Lower leg skin (tissue), 4 donors: ENCODE measurements at regions not wholly inside any gene's neighbourhood (a gene's known extent, or its start where the extent isn't known, plus 50 kb on each side); places are given as distances from the start of the nearest gene placed in this dataset.

Experiments
- DNase-seq, 2 donors: peaks; one replicate each; pipeline ENCODE4 v3.0.0-alpha.2; 2019; ENCODE audit warnings: low spot score in 2 of 2
- H3K4me3 ChIP-seq: fragments of 200-600 bp; sonication (generic); 2 replicates; pipeline ENCODE4 v1.5.1; 2017; ENCODE audit warnings: mild to moderate bottlenecking, low read depth; ENCODE audit not compliant: poor library complexity, severe bottlenecking
- POLR2A ChIP-seq, 2 donors: fragments of 450-650 bp; IDR thresholded peaks; one replicate each; pipeline ENCODE4 v1.6.1; 2016 to 2017; ENCODE audit warnings: antibody characterized with exemption in 2 of 2, mild to moderate bottlenecking in 1 of 2, moderate library complexity in 1 of 2
- WGBS, 2 donors: methylation state at CpG; one replicate each; pipeline ENCODE4 v1.1.5; 2018; 5-methylcytosine and 5-hydroxymethylcytosine counted together
- intact Hi-C: fragments of 100-400 bp; cut with DNase I; formaldehyde crosslinking; loops from one replicate; pipeline ENCODE4 v1.15.0; 2023; ENCODE audit warnings: low total_unique reads
- TF ChIP-seq, protein P1 (sequence below), 3 donors: fragments of 450-650 bp; IDR thresholded peaks; one replicate each; pipeline ENCODE4 v1.5.1; 2016; ENCODE audit warnings: antibody characterized with exemption in 3 of 3, mild to moderate bottlenecking in 3 of 3, moderate library complexity in 2 of 3

DNA sequence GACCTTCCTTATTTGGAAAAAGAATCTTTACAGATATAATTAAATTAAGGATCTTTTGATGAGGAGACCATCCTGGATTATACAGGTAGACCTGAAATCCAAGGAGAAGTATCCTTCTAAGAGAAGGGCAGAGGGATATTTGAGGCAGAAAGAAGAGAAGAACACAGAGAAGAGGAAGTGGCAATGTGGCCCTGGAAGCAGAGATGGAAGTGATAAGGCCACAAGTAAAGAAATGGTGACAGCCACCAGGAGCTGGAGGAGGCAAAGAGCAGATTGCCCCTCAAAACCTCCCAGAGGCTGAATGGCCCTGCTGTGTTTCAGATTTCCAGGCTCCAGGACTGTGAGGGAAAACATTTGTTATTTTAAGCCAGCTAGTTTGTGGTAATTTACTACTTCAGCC, 93.0 kb upstream of the ANKRD55 start:
- DNase-seq = no peak
- H3K4me3 ChIP-seq = no peak overlapping the region
- TF ChIP-seq, protein P1, sequence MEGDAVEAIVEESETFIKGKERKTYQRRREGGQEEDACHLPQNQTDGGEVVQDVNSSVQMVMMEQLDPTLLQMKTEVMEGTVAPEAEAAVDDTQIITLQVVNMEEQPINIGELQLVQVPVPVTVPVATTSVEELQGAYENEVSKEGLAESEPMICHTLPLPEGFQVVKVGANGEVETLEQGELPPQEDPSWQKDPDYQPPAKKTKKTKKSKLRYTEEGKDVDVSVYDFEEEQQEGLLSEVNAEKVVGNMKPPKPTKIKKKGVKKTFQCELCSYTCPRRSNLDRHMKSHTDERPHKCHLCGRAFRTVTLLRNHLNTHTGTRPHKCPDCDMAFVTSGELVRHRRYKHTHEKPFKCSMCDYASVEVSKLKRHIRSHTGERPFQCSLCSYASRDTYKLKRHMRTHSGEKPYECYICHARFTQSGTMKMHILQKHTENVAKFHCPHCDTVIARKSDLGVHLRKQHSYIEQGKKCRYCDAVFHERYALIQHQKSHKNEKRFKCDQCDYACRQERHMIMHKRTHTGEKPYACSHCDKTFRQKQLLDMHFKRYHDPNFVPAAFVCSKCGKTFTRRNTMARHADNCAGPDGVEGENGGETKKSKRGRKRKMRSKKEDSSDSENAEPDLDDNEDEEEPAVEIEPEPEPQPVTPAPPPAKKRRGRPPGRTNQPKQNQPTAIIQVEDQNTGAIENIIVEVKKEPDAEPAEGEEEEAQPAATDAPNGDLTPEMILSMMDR (IDR thresholded peaks at IDR 0.05) = no peak
- no peak for TF ChIP-seq POLR2A (IDR thresholded peaks at IDR 0.05)
- intact Hi-C loops = no loop called here

DNA sequence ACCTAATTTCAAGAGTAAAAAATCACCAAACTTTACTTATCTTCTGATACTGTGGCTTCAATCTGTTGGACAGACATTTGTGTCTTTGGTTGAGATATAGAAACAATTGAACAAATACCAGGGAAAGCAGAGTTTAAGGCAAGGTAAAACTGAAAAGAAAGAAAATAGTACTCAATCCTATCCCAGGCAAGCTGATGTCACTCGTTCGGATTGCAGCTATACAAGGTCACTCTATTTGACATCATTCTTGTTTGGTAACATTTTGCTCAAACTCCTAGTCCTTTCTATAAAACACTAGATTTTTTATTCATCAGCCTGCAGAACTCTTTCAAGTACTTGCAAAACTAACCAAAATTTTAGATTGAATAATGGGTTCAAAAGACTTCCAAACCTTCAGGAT, 91.9 kb upstream of the ANKRD55 start:
- H3K4me3 ChIP-seq = no peak overlapping the region
- intact Hi-C loops = no loop called here
- WGBS, 2 donors = 87 to 91% methylated on average over 2 of the region's 2 CpGs
- DNase-seq = no peak
- TF ChIP-seq POLR2A (IDR thresholded peaks at IDR 0.05) = no peak
- TF ChIP-seq, protein P1 (IDR thresholded peaks at IDR 0.05) = no peak

DNA sequence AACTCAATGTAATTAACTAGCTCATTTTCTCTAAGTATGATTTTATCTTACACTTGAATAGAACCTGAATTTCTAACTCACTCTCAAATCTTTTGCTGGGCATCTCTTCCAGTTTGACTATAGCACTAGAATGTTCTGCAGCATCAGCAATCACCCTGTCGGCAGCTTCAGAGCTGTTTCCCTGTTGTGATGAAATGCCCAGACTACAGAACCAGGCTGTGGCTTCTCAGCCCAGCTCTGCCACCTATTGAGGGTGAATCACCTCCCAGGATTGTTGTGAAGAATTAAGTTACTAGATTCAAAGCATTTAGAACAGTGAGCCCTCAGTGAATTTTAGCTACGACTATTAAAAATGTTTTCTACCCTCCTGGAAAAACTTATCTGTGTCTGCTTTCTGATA, 90.4 kb upstream of the ANKRD55 start:
- intact Hi-C loops = no loop called here
- no peak for DNase-seq
- no peak overlapping the region for H3K4me3 ChIP-seq
- WGBS, 2 donors = 50 to 52% methylated on average over 2 of the region's 2 CpGs
- no peak for TF ChIP-seq POLR2A (IDR thresholded peaks at IDR 0.05)
- TF ChIP-seq, protein P1 (IDR thresholded peaks at IDR 0.05) = no peak

DNA sequence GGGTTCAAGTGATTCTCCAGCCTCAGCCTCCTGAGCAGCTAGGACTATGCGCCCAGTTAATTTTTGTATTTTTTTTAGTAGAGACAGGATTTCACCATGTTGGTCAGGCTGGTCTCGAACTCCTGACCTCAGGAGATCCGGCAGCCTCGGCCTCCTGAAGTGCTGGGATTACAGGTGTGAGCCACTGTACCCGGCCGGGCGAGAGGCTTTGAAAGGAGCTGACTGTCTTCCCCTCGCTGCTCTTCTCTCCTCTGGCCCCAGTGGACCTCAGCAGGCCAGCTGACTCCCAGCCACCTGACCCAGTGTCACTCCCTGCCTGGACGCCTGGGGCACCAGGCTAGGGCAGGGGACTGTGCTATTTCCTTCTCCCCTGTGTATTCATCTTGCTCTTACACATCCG, 89.5 kb upstream of the ANKRD55 start:
- 94 to 95% methylated on average over 10 of the region's 10 CpGs for WGBS, 2 donors
- H3K4me3 ChIP-seq = no peak overlapping the region
- DNase-seq = no peak
- TF ChIP-seq POLR2A (IDR thresholded peaks at IDR 0.05) = no peak
- TF ChIP-seq, protein P1 (IDR thresholded peaks at IDR 0.05) = no peak
- intact Hi-C loops = no loop called here

DNA sequence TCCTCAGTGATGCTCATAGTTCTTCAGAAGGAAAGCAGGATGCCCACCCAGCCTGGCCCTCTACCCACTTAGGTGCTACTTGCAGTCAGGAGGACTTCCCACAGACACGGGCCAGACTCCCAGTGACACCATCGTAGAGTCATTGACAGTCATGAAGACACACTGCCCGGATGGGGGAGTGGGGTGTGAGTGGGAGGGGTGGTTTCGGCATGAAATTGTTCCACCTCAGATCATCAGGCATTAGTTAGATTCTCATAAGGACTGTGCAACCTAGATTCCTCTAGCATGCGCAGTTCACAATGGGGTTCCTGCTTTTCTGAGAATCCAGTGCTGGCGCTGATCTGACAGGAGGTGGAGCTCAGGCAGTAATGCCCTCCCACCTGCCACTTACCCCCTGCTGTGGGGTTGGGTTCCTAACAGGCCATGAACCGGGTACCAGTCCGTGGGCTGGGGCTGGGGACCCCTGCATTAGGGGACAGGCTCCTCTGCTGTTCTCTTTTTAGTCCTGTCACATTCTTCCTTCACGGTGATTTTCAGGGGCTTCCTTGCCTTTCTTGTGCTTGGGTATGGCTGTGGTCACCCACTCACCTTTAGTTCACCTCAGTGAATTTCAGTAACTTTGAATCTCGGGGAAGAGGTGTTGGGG, 88.2 kb upstream of the ANKRD55 start:
- no peak for DNase-seq
- no peak for TF ChIP-seq POLR2A (IDR thresholded peaks at IDR 0.05)
- TF ChIP-seq, protein P1 (IDR thresholded peaks at IDR 0.05) = no peak
- H3K4me3 ChIP-seq = no peak overlapping the region
- intact Hi-C loops = no loop called here
- 91 to 96% methylated on average over 10 of the region's 10 CpGs for WGBS, 2 donors

DNA sequence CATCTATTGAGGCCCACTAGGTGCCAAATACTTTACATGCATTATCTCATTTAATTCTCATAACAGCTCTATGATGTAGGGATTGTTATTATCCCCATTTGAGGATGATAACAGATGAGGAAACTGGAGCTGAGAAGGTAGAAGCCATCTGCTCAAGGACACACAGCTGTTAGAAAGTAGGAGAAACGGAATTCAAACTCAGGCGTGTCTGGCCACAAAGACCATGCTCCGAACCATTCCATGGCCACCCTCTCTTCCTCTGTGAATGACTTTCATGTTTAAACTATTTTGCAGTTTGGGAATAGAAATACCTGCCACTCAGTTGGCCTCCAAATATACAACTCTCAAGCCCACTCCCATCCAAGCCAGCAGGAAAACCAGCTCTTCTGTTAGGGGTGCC, 87.6 kb upstream of the ANKRD55 start:
- 94 to 99% methylated on average over 3 of the region's 3 CpGs for WGBS, 2 donors
- DNase-seq = no peak
- no peak overlapping the region for H3K4me3 ChIP-seq
- intact Hi-C loops = no loop called here
- TF ChIP-seq, protein P1 (IDR thresholded peaks at IDR 0.05) = no peak
- TF ChIP-seq POLR2A (IDR thresholded peaks at IDR 0.05) = no peak
